IMR-90 (cell line): ENCODE measurements at regions not wholly inside any gene's neighbourhood (a gene's known extent, or its start where the extent isn't known, plus 50 kb on each side); places are given as distances from the start of the nearest gene placed in this dataset.

Experiments used
- CTCF ChIP-seq: conservative IDR thresholded peaks from 2 replicates; pipeline ENCODE4 v1.5.1; 2012; ENCODE audit warnings: mild to moderate bottlenecking, low read depth, low read length, improper control_type of control experiment
- MAFK ChIP-seq: IDR thresholded peaks from 2 replicates; pipeline ENCODE4 v1.6.1; 2012; ENCODE audit warnings: low read depth, low read length, improper control_type of control experiment
- POLR2A ChIP-seq: IDR thresholded peaks from 2 replicates; pipeline ENCODE4 v1.6.1; 2012; ENCODE audit warnings: mild to moderate bottlenecking, low read depth, low read length
- TF ChIP-seq, protein P1 (sequence below): fragments of 150-350 bp; IDR thresholded peaks from 2 replicates; pipeline ENCODE4 v1.6.1; 2017; ENCODE audit warnings: mild to moderate bottlenecking, antibody characterized with exemption, low read length, low read depth

- TF ChIP-seq CTCF (no peak), MAFK (no peak), POLR2A (no peak)
- TF ChIP-seq, protein P1, sequence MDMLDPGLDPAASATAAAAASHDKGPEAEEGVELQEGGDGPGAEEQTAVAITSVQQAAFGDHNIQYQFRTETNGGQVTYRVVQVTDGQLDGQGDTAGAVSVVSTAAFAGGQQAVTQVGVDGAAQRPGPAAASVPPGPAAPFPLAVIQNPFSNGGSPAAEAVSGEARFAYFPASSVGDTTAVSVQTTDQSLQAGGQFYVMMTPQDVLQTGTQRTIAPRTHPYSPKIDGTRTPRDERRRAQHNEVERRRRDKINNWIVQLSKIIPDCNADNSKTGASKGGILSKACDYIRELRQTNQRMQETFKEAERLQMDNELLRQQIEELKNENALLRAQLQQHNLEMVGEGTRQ = no peak
These were observed 151.9 kb upstream of the CMC1 start for GRCh38 chr3:28089527-28089897.
